Adrenal gland (tissue), 5 donors: ENCODE measurements at regions not wholly inside any gene's neighbourhood (a gene's known extent, or its start where the extent isn't known, plus 50 kb on each side); places are given as distances from the start of the nearest gene placed in this dataset.

Experiments used
- CTCF ChIP-seq, 6 experiments: fragments of 450-650 bp in 4 of 6; fragments of 200-600 bp in 2 of 6; sonication (generic) in 1 of 6; IDR thresholded peaks; 1 replicate in 5 of 6; 2 replicates in 1 of 6; pipeline versions ENCODE4 v1.5.1 to v1.8.0; 2016 to 2021; ENCODE audit warnings: antibody characterized with exemption in 6 of 6, mild to moderate bottlenecking in 2 of 6, moderate library complexity in 1 of 6
- POLR2A ChIP-seq, 2 donors: fragments of 450-650 bp; IDR thresholded peaks; one replicate each; pipeline ENCODE4 v1.6.1; 2017; ENCODE audit warnings: antibody characterized with exemption in 2 of 2, mild to moderate bottlenecking in 2 of 2, moderate library complexity in 1 of 2
- donor health status: DM: no; HTN: no; CAD: no.

GRCh38 chr12:115371711-115372110, 687.7 kb upstream of the TBX3 start:
- TF ChIP-seq CTCF (IDR thresholded peaks at IDR 0.05) (no peak), POLR2A (IDR thresholded peaks at IDR 0.05) (no peak)
